ENCODE measurements at regions not wholly inside any gene's neighbourhood (a gene's known extent, or its start where the extent isn't known, plus 50 kb on each side); places are given as distances from the start of the nearest gene placed in this dataset.

GRCh38 chr6:14440215-14440910, 322.8 kb downstream of the CD83 start:
- TF ChIP-seq TAF1 (IDR thresholded peaks at IDR 0.05; ENCODE audit: borderline replicate concordance, insufficient read depth, low read length) (no peak), POLR2AphosphoS5 (IDR thresholded peaks at IDR 0.05; ENCODE audit: low read depth, low read length) (no peak), SIN3A (IDR thresholded peaks at IDR 0.05; ENCODE audit: borderline replicate concordance, insufficient read depth, low read length) (no peak)
- TF ChIP-seq, protein P1, sequence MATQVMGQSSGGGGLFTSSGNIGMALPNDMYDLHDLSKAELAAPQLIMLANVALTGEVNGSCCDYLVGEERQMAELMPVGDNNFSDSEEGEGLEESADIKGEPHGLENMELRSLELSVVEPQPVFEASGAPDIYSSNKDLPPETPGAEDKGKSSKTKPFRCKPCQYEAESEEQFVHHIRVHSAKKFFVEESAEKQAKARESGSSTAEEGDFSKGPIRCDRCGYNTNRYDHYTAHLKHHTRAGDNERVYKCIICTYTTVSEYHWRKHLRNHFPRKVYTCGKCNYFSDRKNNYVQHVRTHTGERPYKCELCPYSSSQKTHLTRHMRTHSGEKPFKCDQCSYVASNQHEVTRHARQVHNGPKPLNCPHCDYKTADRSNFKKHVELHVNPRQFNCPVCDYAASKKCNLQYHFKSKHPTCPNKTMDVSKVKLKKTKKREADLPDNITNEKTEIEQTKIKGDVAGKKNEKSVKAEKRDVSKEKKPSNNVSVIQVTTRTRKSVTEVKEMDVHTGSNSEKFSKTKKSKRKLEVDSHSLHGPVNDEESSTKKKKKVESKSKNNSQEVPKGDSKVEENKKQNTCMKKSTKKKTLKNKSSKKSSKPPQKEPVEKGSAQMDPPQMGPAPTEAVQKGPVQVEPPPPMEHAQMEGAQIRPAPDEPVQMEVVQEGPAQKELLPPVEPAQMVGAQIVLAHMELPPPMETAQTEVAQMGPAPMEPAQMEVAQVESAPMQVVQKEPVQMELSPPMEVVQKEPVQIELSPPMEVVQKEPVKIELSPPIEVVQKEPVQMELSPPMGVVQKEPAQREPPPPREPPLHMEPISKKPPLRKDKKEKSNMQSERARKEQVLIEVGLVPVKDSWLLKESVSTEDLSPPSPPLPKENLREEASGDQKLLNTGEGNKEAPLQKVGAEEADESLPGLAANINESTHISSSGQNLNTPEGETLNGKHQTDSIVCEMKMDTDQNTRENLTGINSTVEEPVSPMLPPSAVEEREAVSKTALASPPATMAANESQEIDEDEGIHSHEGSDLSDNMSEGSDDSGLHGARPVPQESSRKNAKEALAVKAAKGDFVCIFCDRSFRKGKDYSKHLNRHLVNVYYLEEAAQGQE (IDR thresholded peaks at IDR 0.05; ENCODE audit: insufficient read depth in 1 of 2, low read depth in 2 of 2, low read length in 2 of 2) = no peak
